GM23338 (cell line): ENCODE measurements at regions not wholly inside any gene's neighbourhood (a gene's known extent, or its start where the extent isn't known, plus 50 kb on each side); places are given as distances from the start of the nearest gene placed in this dataset.

Source experiments
- ATAC-seq: fragments of 200-7000 bp; cut with Tn5 transposase; 3 replicates; pipeline ENCODE4 v1.9.1; 2020
- DNase-seq: peaks from one replicate; pipeline ENCODE4 v3.0.0-alpha.2; 2015; ENCODE audit warnings: low spot score
- H2AFZ ChIP-seq: fragments of 200-600 bp; sonication (generic); 2 replicates; pipeline ENCODE4 v1.8.0; 2016; ENCODE audit warnings: antibody characterized with exemption, mild to moderate bottlenecking, moderate library complexity
- H3F3A ChIP-seq: fragments of 200-600 bp; sonication (generic); replicated peaks from 2 replicates; pipeline ENCODE4 v1.8.0; 2017; ENCODE audit warnings: antibody characterized with exemption, mixed run types, low read depth
- H3K27ac ChIP-seq: fragments of 200-600 bp; sonication (generic); 2 replicates; pipeline ENCODE4 v1.6.1; 2016; ENCODE audit warnings: low read depth
- H3K27me3 ChIP-seq: fragments of 200-600 bp; sonication (generic); 2 replicates; pipeline ENCODE4 v1.8.0; 2016; ENCODE audit warnings: mild to moderate bottlenecking, mixed run types, moderate library complexity; ENCODE audit not compliant: insufficient read depth
- H3K36me3 ChIP-seq: fragments of 200-600 bp; sonication (generic); 2 replicates; pipeline ENCODE4 v1.8.0; 2016; ENCODE audit warnings: mild to moderate bottlenecking; ENCODE audit not compliant: insufficient read depth
- H3K4me1 ChIP-seq: fragments of 200-600 bp; sonication (generic); 2 replicates; pipeline ENCODE4 v1.8.0; 2016; ENCODE audit warnings: mild to moderate bottlenecking, moderate library complexity; ENCODE audit not compliant: insufficient read depth
- H3K4me2 ChIP-seq: fragments of 200-600 bp; sonication (generic); 2 replicates; pipeline ENCODE4 v1.7.1; 2017; ENCODE audit warnings: mixed run types
- H3K4me3 ChIP-seq: fragments of 200-600 bp; sonication (generic); 2 replicates; pipeline ENCODE4 v1.6.1; 2016; ENCODE audit warnings: mixed run types
- H3K79me2 ChIP-seq: fragments of 200-600 bp; sonication (generic); replicated peaks from 2 replicates; pipeline ENCODE4 v1.8.0; 2017; ENCODE audit warnings: mild to moderate bottlenecking; ENCODE audit not compliant: insufficient read depth
- H3K9me2 ChIP-seq: fragments of 200-600 bp; sonication (generic); 2 replicates; pipeline ENCODE4 v1.8.0; 2017; ENCODE audit not compliant: insufficient read depth
- H4K20me1 ChIP-seq: fragments of 200-600 bp; sonication (generic); replicated peaks from 2 replicates; pipeline ENCODE4 v1.8.0; 2017; ENCODE audit warnings: mild to moderate bottlenecking; ENCODE audit not compliant: insufficient read depth
- H3K27ac Mint-ChIP-seq: 2 replicates; pipeline ENCODE4 v1.8.0; 2020; ENCODE audit warnings: inconsistent platforms, mild to moderate bottlenecking, moderate library complexity, mixed read lengths
- H3K27me3 Mint-ChIP-seq: 3 replicates; pipeline ENCODE4 v1.8.0; 2022; ENCODE audit warnings: low read depth, mild to moderate bottlenecking, moderate library complexity, mixed read lengths, inconsistent platforms; ENCODE audit not compliant: insufficient read depth, poor library complexity
- H3K36me3 Mint-ChIP-seq: 3 replicates; pipeline ENCODE4 v1.8.0; 2021; ENCODE audit warnings: low read depth, mild to moderate bottlenecking, inconsistent platforms, moderate library complexity, mixed read lengths
- H3K4me1 Mint-ChIP-seq: 3 replicates; pipeline ENCODE4 v1.8.0; 2020; ENCODE audit warnings: mild to moderate bottlenecking, inconsistent platforms, mixed read lengths
- H3K4me3 Mint-ChIP-seq: 3 replicates; pipeline ENCODE4 v1.8.0; 2021; ENCODE audit warnings: moderate library complexity, mild to moderate bottlenecking, inconsistent platforms, mixed read lengths
- H3K9me3 Mint-ChIP-seq: 3 replicates; pipeline ENCODE4 v1.8.0; 2020; ENCODE audit warnings: moderate library complexity, mild to moderate bottlenecking, inconsistent platforms, mixed read lengths
- CREB1 ChIP-seq: fragments of 250-450 bp; sonication (Bioruptor Pico); IDR thresholded peaks from 2 replicates; pipeline ENCODE4 v1.5.0; 2020; ENCODE audit warnings: low read depth, mild to moderate bottlenecking, moderate library complexity
- EZH2 ChIP-seq: fragments of 200-600 bp; sonication (generic); IDR thresholded peaks from one replicate; pipeline ENCODE4 v1.8.0; 2017; ENCODE audit warnings: antibody characterized with exemption, mild to moderate bottlenecking, low read depth; ENCODE audit not compliant: unreplicated experiment
- EZH2phosphoT487 ChIP-seq: fragments of 200-600 bp; sonication (generic); IDR thresholded peaks from one replicate; pipeline ENCODE4 v1.8.1; 2018; ENCODE audit warnings: antibody characterized with exemption; ENCODE audit not compliant: unreplicated experiment
- NANOG ChIP-seq: IDR thresholded peaks from 2 replicates; pipeline ENCODE4 v1.6.1; 2016; ENCODE audit warnings: antibody characterized with exemption, borderline replicate concordance
- ZNF114 ChIP-seq: fragments of 250-450 bp; sonication (Bioruptor Pico); IDR thresholded peaks from 2 replicates; pipeline ENCODE4 v1.5.0; 2020; ENCODE audit warnings: mild to moderate bottlenecking, moderate library complexity
- ZNF331 ChIP-seq: fragments of 250-450 bp; sonication (Bioruptor Pico); IDR thresholded peaks from 2 replicates; pipeline ENCODE4 v1.5.0; 2020; ENCODE audit warnings: low read depth, mild to moderate bottlenecking, moderate library complexity
- TF ChIP-seq, protein P1 (sequence below), 2 experiments: fragments of 200-600 bp in 1 of 2; sonication (generic) in 1 of 2; conservative IDR thresholded peaks; 2 replicates each; pipeline versions ENCODE4 v1.5.1 to v1.6.1; 2016 to 2017; ENCODE audit warnings: antibody characterized with exemption in 2 of 2, low read depth in 2 of 2, mild to moderate bottlenecking in 2 of 2, moderate library complexity in 1 of 2
- TF ChIP-seq, protein P2 (sequence below): fragments of 250-450 bp; sonication (Bioruptor Pico); IDR thresholded peaks from 2 replicates; pipeline ENCODE4 v1.5.0; 2020; ENCODE audit warnings: mild to moderate bottlenecking, moderate library complexity
- TF ChIP-seq, protein P3 (sequence below): IDR thresholded peaks from one replicate; pipeline ENCODE4 v1.6.1; 2018; ENCODE audit warnings: antibody characterized with exemption; ENCODE audit not compliant: unreplicated experiment

- H3K4me1 ChIP-seq = no peaks in the 10 kb centered on the region
- H3F3A ChIP-seq = no peaks in the 10 kb centered on the region
- H3K4me2 ChIP-seq = no peak overlapping the region
- no peak for DNase-seq
- no peaks in the 10 kb centered on the region for H3K9me2 ChIP-seq
- no peaks in the 10 kb centered on the region for H3K27me3 ChIP-seq
- no peak overlapping the region for H3K27ac ChIP-seq
- Mint-ChIP-seq H3K4me1 (no peaks in the 10 kb centered on the region), H3K27me3 (no peaks in the 10 kb centered on the region), H3K4me3 (no peak overlapping the region), H3K27ac (no peak overlapping the region), H3K9me3 (peaks cover 24% of the 10 kb centered on the region), H3K36me3 (peaks cover 15% of the 10 kb centered on the region)
- no peak overlapping the region for H2AFZ ChIP-seq
- H3K79me2 ChIP-seq = no peaks in the 10 kb centered on the region
- no peaks in the 10 kb centered on the region for H4K20me1 ChIP-seq
- ATAC-seq = no peak
- H3K36me3 ChIP-seq = no peaks in the 10 kb centered on the region
- TF ChIP-seq EZH2phosphoT487 = no peak
- TF ChIP-seq NANOG = no peak
- TF ChIP-seq, protein P1, sequence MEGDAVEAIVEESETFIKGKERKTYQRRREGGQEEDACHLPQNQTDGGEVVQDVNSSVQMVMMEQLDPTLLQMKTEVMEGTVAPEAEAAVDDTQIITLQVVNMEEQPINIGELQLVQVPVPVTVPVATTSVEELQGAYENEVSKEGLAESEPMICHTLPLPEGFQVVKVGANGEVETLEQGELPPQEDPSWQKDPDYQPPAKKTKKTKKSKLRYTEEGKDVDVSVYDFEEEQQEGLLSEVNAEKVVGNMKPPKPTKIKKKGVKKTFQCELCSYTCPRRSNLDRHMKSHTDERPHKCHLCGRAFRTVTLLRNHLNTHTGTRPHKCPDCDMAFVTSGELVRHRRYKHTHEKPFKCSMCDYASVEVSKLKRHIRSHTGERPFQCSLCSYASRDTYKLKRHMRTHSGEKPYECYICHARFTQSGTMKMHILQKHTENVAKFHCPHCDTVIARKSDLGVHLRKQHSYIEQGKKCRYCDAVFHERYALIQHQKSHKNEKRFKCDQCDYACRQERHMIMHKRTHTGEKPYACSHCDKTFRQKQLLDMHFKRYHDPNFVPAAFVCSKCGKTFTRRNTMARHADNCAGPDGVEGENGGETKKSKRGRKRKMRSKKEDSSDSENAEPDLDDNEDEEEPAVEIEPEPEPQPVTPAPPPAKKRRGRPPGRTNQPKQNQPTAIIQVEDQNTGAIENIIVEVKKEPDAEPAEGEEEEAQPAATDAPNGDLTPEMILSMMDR (conservative IDR thresholded peaks at IDR 0.05; ENCODE audit: low read depth in 2 of 2) = no peak
- no peak for TF ChIP-seq ZNF114
- no peak for TF ChIP-seq CREB1 (CRISPR knock-in tag)
- TF ChIP-seq, protein P2, sequence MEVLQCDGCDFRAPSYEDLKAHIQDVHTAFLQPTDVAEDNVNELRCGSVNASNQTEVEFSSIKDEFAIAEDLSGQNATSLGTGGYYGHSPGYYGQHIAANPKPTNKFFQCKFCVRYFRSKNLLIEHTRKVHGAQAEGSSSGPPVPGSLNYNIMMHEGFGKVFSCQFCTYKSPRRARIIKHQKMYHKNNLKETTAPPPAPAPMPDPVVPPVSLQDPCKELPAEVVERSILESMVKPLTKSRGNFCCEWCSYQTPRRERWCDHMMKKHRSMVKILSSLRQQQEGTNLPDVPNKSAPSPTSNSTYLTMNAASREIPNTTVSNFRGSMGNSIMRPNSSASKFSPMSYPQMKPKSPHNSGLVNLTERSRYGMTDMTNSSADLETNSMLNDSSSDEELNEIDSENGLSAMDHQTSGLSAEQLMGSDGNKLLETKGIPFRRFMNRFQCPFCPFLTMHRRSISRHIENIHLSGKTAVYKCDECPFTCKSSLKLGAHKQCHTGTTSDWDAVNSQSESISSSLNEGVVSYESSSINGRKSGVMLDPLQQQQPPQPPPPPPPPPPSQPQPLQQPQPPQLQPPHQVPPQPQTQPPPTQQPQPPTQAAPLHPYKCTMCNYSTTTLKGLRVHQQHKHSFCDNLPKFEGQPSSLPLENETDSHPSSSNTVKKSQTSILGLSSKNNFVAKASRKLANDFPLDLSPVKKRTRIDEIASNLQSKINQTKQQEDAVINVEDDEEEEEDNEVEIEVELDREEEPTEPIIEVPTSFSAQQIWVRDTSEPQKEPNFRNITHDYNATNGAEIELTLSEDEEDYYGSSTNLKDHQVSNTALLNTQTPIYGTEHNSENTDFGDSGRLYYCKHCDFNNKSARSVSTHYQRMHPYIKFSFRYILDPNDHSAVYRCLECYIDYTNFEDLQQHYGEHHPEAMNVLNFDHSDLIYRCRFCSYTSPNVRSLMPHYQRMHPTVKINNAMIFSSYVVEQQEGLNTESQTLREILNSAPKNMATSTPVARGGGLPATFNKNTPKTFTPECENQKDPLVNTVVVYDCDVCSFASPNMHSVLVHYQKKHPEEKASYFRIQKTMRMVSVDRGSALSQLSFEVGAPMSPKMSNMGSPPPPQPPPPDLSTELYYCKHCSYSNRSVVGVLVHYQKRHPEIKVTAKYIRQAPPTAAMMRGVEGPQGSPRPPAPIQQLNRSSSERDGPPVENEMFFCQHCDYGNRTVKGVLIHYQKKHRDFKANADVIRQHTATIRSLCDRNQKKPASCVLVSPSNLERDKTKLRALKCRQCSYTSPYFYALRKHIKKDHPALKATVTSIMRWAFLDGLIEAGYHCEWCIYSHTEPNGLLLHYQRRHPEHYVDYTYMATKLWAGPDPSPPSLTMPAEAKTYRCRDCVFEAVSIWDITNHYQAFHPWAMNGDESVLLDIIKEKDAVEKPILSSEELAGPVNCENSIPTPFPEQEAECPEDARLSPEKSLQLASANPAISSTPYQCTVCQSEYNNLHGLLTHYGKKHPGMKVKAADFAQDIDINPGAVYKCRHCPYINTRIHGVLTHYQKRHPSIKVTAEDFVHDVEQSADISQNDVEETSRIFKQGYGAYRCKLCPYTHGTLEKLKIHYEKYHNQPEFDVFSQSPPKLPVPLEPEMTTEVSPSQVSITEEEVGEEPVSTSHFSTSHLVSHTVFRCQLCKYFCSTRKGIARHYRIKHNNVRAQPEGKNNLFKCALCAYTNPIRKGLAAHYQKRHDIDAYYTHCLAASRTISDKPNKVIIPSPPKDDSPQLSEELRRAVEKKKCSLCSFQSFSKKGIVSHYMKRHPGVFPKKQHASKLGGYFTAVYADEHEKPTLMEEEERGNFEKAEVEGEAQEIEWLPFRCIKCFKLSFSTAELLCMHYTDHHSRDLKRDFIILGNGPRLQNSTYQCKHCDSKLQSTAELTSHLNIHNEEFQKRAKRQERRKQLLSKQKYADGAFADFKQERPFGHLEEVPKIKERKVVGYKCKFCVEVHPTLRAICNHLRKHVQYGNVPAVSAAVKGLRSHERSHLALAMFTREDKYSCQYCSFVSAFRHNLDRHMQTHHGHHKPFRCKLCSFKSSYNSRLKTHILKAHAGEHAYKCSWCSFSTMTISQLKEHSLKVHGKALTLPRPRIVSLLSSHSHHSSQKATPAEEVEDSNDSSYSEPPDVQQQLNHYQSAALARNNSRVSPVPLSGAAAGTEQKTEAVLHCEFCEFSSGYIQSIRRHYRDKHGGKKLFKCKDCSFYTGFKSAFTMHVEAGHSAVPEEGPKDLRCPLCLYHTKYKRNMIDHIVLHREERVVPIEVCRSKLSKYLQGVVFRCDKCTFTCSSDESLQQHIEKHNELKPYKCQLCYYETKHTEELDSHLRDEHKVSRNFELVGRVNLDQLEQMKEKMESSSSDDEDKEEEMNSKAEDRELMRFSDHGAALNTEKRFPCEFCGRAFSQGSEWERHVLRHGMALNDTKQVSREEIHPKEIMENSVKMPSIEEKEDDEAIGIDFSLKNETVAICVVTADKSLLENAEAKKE (CRISPR knock-in tag) = no peak
- no peak for TF ChIP-seq ZNF331 (CRISPR knock-in tag)
- TF ChIP-seq, protein P3, sequence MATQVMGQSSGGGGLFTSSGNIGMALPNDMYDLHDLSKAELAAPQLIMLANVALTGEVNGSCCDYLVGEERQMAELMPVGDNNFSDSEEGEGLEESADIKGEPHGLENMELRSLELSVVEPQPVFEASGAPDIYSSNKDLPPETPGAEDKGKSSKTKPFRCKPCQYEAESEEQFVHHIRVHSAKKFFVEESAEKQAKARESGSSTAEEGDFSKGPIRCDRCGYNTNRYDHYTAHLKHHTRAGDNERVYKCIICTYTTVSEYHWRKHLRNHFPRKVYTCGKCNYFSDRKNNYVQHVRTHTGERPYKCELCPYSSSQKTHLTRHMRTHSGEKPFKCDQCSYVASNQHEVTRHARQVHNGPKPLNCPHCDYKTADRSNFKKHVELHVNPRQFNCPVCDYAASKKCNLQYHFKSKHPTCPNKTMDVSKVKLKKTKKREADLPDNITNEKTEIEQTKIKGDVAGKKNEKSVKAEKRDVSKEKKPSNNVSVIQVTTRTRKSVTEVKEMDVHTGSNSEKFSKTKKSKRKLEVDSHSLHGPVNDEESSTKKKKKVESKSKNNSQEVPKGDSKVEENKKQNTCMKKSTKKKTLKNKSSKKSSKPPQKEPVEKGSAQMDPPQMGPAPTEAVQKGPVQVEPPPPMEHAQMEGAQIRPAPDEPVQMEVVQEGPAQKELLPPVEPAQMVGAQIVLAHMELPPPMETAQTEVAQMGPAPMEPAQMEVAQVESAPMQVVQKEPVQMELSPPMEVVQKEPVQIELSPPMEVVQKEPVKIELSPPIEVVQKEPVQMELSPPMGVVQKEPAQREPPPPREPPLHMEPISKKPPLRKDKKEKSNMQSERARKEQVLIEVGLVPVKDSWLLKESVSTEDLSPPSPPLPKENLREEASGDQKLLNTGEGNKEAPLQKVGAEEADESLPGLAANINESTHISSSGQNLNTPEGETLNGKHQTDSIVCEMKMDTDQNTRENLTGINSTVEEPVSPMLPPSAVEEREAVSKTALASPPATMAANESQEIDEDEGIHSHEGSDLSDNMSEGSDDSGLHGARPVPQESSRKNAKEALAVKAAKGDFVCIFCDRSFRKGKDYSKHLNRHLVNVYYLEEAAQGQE = no peak
- TF ChIP-seq EZH2 = no peak
- no peak overlapping the region for H3K4me3 ChIP-seq
These were observed 821.9 kb upstream of the SLC35B3 start for GRCh38 chr6:9257215-9257614.
